ENCODE measurements at regions not wholly inside any gene's neighbourhood (a gene's known extent, or its start where the extent isn't known, plus 50 kb on each side); places are given as distances from the start of the nearest gene placed in this dataset.

DNA sequence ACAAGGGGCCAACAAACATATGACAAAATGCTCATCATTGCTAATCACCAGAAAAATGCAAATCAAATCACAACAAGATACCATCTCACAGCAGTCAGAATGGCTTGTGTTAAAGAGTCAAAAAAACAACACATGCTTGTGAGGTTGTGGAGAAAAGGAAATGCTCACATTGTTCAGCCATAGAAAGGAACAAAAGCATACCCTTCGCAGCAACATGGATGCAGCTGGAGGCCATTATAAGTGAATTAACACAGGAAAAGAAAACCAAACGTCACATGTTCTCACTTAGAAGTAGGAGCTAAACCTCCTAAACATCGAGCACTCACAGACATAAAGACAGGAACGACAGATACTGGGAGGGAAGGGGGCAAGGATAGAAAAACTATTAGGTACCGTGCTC is 678.4 kb upstream of the GRM7 start:
- DNase-seq (ENCODE audit: low spot score): no peak

- DNase-seq (ENCODE audit: low spot score): no peak
These were observed 678.0 kb upstream of the GRM7 start for GRCh38 chr3:6182909-6183308.

DNA sequence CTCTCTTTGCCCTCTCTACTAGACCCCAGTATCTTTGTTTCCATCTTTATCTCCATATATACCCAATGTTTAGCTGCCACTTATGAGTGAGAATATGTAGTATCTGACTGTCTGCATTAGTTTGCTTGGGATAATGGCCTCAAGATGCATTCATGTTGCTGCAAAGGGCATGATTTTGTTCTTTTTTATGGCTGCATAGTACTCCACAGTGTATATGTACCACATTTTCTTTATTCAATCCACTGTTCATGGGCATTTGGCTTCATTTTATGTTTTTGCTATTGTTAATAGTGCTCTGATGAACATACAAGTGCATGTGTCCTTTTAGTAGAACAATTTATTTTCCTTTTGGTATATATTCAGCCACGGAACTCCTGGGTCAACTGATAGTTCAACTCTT is 671.5 kb upstream of the GRM7 start:
- DNase-seq (ENCODE audit: low spot score): no peak

GRCh38 chr3:6204891-6205290 is 656.0 kb upstream of the GRM7 start:
- no peak for DNase-seq (ENCODE audit: low spot score)

GRCh38 chr3:6216135-6217026 is 644.5 kb upstream of the GRM7 start:
- no peak for DNase-seq (ENCODE audit: low spot score)

DNA sequence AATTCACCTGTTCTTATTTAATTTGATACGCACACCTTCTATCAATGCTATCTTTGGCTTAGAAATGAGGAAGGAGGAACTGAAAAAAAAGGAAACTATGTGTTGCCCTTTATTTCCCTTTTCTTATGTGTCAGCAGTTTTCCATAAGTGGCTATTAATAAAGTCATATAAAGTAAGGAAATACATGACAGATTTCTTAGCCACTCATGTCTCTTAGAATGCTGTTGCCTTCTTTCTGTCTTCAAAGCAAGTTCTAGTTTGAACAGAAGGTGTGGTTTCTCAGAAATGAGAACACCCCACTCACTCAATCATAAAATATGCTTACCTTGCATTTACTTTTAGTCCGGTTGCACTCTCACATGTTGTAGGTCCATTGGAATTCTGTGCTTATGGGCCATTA is 640.5 kb upstream of the GRM7 start:
- DNase-seq (ENCODE audit: low spot score): no peak

GRCh38 chr3:6222069-6222468 is 638.8 kb upstream of the GRM7 start:
- DNase-seq (ENCODE audit: low spot score): no peak

- DNase-seq (ENCODE audit: low spot score): no peak
These were observed 637.3 kb upstream of the GRM7 start for GRCh38 chr3:6223572-6223971.

DNA sequence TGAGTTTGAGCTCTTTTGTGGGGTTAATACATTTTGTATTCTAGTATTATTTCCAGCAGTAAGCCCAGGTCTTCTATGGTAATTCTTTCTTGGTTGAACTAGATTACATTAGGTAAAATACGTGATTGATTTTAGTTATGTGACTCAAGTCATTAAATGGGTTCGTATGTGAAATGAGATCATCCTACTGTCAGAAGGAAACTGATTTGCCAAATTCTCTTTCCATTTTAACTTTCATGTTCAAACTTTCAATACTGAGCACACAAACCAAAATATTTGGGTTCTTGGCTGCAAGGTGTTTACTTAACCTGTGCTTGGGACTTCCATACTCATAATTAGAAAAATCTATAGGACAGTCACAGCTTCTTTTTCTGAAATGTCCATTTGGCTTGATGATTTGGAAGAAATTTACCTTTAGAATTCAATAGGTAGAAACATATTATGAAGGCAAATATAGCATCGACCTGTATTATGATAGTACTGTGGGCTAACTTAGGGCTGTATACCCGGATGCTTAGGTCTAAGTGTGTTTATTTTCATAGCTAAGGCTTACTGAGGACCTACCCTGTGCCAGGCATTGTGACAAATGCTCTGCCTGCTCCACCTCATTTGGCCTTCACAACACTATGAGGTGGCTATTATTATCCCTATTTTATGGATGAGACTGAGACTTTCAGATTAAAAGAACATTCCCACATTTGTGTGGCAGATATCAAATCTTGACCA is 631.8 kb upstream of the GRM7 start:
- DNase-seq (ENCODE audit: low spot score): no peak

- no peak for DNase-seq (ENCODE audit: low spot score)
These were observed 631.0 kb upstream of the GRM7 start for GRCh38 chr3:6229778-6230410.

DNA sequence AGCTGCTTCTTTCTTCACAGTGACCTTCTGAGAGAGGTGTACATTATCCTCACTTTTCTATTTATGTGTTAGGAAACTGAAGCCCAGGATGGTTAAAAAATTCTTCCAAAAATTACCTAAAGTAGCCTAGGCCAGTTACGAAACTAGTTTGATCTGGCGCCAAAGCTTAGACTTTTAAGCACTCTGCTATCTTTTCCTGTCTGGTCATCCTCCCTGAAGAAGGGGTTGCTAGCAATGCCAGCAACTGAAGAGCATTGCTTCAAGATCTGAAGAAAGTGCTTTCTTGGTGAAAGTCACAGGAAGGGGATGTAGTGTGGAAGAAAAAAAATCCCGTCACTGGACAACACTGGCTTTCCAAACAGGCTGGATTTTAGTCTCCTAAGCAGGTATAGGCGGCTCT is 618.8 kb upstream of the GRM7 start:
- DNase-seq (ENCODE audit: low spot score): no peak

GRCh38 chr3:6248528-6248927 is 612.4 kb upstream of the GRM7 start:
- no peak for DNase-seq (ENCODE audit: low spot score)

- no peak for DNase-seq (ENCODE audit: low spot score)
These were observed 611.2 kb upstream of the GRM7 start for GRCh38 chr3:6249679-6250078.

- DNase-seq (ENCODE audit: low spot score): no peak
These were observed 610.7 kb upstream of the GRM7 start for GRCh38 chr3:6250167-6250566.

GRCh38 chr3:6251612-6252400 is 609.1 kb upstream of the GRM7 start:
- DNase-seq (ENCODE audit: low spot score): no peak

- no peak for DNase-seq (ENCODE audit: low spot score)
These were observed 606.4 kb upstream of the GRM7 start for GRCh38 chr3:6254490-6254889.

DNA sequence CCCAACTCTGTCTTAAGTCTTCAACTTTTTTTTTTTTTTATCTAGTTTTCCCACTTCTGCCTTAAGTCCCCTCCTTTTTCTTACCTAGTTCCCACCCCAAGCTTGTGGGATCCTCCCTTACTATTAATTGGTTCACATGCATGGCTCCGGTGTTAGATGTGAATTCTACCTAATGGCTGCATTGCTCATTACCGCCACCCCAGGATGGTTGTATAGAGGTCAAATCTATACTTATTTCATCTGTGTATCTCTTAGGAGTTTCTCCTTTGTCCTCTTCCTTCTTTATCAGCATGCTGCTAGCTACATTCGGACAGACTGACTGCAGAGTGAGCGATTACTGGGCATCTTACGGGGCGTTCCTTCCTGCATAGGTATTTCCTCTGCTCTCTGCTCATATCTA is 605.7 kb upstream of the GRM7 start:
- no peak for DNase-seq (ENCODE audit: low spot score)

- DNase-seq (ENCODE audit: low spot score): no peak
These were observed 600.2 kb upstream of the GRM7 start for GRCh38 chr3:6260551-6261191.

DNA sequence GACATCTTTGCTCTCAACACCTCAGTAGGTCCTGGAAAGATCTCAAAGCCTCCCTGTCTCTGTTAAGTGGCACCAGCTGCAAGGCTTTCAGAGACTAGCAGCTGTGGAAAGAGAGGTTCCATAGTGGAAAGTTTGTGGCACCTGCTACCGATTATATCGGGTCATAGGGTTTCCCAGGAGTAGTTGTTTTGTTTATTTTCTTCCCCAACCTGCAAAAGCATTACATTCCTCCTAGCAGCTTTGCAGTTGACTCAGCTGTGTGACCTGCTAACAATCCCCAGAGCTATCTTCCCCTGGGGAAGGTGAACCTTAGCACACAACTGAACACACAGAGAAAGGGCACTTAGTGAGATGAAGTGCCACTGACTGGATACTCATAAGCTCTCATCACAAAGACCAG is 598.9 kb upstream of the GRM7 start:
- DNase-seq (ENCODE audit: low spot score): no peak

- DNase-seq (ENCODE audit: low spot score): no peak
These were observed 596.9 kb upstream of the GRM7 start for GRCh38 chr3:6264036-6264435.

DNA sequence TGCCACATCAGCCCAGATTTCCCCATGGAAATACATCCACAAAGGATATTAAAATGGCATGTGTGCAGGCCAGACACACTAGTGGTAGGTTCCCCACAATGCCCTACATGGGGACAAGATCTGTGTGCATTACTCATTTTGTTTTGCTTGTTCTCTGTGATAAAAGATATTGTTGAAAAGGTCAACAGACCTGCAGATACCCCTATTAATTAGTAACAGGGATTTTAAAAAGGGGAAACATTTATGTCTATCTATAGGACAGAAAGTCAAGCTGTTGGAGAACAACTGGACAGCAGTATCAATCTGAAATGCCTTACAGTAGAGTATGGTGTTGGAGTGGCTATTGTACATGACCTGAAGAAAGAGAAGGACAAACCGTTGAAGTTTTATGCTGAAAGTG is 596.0 kb upstream of the GRM7 start:
- no peak for DNase-seq (ENCODE audit: low spot score)

GRCh38 chr3:6266135-6266534 is 594.8 kb upstream of the GRM7 start:
- DNase-seq (ENCODE audit: low spot score): no peak

All from HuH-7.5 (cell line).